GM23338 (cell line): ENCODE measurements at regions not wholly inside any gene's neighbourhood (a gene's known extent, or its start where the extent isn't known, plus 50 kb on each side); places are given as distances from the start of the nearest gene placed in this dataset.
"Not testable (repeated sequence)": the region's sequence is repeated elsewhere in the genome, so short reads cannot be mapped to it uniquely, and the experiment has no call there.

Experiments used
- ATAC-seq: fragments of 200-7000 bp; cut with Tn5 transposase; 3 replicates; pipeline ENCODE4 v1.9.1; 2020
- DNase-seq: peaks from one replicate; pipeline ENCODE4 v3.0.0-alpha.2; 2015; ENCODE audit warnings: low spot score
- H2AFZ ChIP-seq: fragments of 200-600 bp; sonication (generic); 2 replicates; pipeline ENCODE4 v1.8.0; 2016; ENCODE audit warnings: antibody characterized with exemption, mild to moderate bottlenecking, moderate library complexity
- H3F3A ChIP-seq: fragments of 200-600 bp; sonication (generic); replicated peaks from 2 replicates; pipeline ENCODE4 v1.8.0; 2017; ENCODE audit warnings: antibody characterized with exemption, mixed run types, low read depth
- H3K27ac ChIP-seq: fragments of 200-600 bp; sonication (generic); 2 replicates; pipeline ENCODE4 v1.6.1; 2016; ENCODE audit warnings: low read depth
- H3K27me3 ChIP-seq: fragments of 200-600 bp; sonication (generic); 2 replicates; pipeline ENCODE4 v1.8.0; 2016; ENCODE audit warnings: mild to moderate bottlenecking, mixed run types, moderate library complexity; ENCODE audit not compliant: insufficient read depth
- H3K36me3 ChIP-seq: fragments of 200-600 bp; sonication (generic); 2 replicates; pipeline ENCODE4 v1.8.0; 2016; ENCODE audit warnings: mild to moderate bottlenecking; ENCODE audit not compliant: insufficient read depth
- H3K4me1 ChIP-seq: fragments of 200-600 bp; sonication (generic); 2 replicates; pipeline ENCODE4 v1.8.0; 2016; ENCODE audit warnings: mild to moderate bottlenecking, moderate library complexity; ENCODE audit not compliant: insufficient read depth
- H3K4me2 ChIP-seq: fragments of 200-600 bp; sonication (generic); 2 replicates; pipeline ENCODE4 v1.7.1; 2017; ENCODE audit warnings: mixed run types
- H3K4me3 ChIP-seq: fragments of 200-600 bp; sonication (generic); 2 replicates; pipeline ENCODE4 v1.6.1; 2016; ENCODE audit warnings: mixed run types
- H3K79me2 ChIP-seq: fragments of 200-600 bp; sonication (generic); replicated peaks from 2 replicates; pipeline ENCODE4 v1.8.0; 2017; ENCODE audit warnings: mild to moderate bottlenecking; ENCODE audit not compliant: insufficient read depth
- H3K9me2 ChIP-seq: fragments of 200-600 bp; sonication (generic); 2 replicates; pipeline ENCODE4 v1.8.0; 2017; ENCODE audit not compliant: insufficient read depth
- H4K20me1 ChIP-seq: fragments of 200-600 bp; sonication (generic); replicated peaks from 2 replicates; pipeline ENCODE4 v1.8.0; 2017; ENCODE audit warnings: mild to moderate bottlenecking; ENCODE audit not compliant: insufficient read depth
- H3K27ac Mint-ChIP-seq: 2 replicates; pipeline ENCODE4 v1.8.0; 2020; ENCODE audit warnings: inconsistent platforms, mild to moderate bottlenecking, moderate library complexity, mixed read lengths
- H3K27me3 Mint-ChIP-seq: 3 replicates; pipeline ENCODE4 v1.8.0; 2022; ENCODE audit warnings: low read depth, mild to moderate bottlenecking, moderate library complexity, mixed read lengths, inconsistent platforms; ENCODE audit not compliant: insufficient read depth, poor library complexity
- H3K36me3 Mint-ChIP-seq: 3 replicates; pipeline ENCODE4 v1.8.0; 2021; ENCODE audit warnings: low read depth, mild to moderate bottlenecking, inconsistent platforms, moderate library complexity, mixed read lengths
- H3K4me1 Mint-ChIP-seq: 3 replicates; pipeline ENCODE4 v1.8.0; 2020; ENCODE audit warnings: mild to moderate bottlenecking, inconsistent platforms, mixed read lengths
- H3K4me3 Mint-ChIP-seq: 3 replicates; pipeline ENCODE4 v1.8.0; 2021; ENCODE audit warnings: moderate library complexity, mild to moderate bottlenecking, inconsistent platforms, mixed read lengths
- H3K9me3 Mint-ChIP-seq: 3 replicates; pipeline ENCODE4 v1.8.0; 2020; ENCODE audit warnings: moderate library complexity, mild to moderate bottlenecking, inconsistent platforms, mixed read lengths
- CREB1 ChIP-seq: fragments of 250-450 bp; sonication (Bioruptor Pico); IDR thresholded peaks from 2 replicates; pipeline ENCODE4 v1.5.0; 2020; ENCODE audit warnings: low read depth, mild to moderate bottlenecking, moderate library complexity
- EZH2 ChIP-seq: fragments of 200-600 bp; sonication (generic); IDR thresholded peaks from one replicate; pipeline ENCODE4 v1.8.0; 2017; ENCODE audit warnings: antibody characterized with exemption, mild to moderate bottlenecking, low read depth; ENCODE audit not compliant: unreplicated experiment
- JUNB ChIP-seq: IDR thresholded peaks from one replicate; pipeline ENCODE4 v1.6.1; 2016; ENCODE audit warnings: antibody characterized with exemption; ENCODE audit not compliant: unreplicated experiment
- NANOG ChIP-seq: IDR thresholded peaks from 2 replicates; pipeline ENCODE4 v1.6.1; 2016; ENCODE audit warnings: antibody characterized with exemption, borderline replicate concordance
- POLR2AphosphoS5 ChIP-seq: IDR thresholded peaks from 2 replicates; pipeline ENCODE4 v1.6.1; 2016; ENCODE audit warnings: antibody characterized with exemption, low read depth
- STAT1 ChIP-seq: IDR thresholded peaks from one replicate; pipeline ENCODE4 v1.6.1; 2016; ENCODE audit warnings: antibody characterized with exemption; ENCODE audit not compliant: unreplicated experiment
- ZNF331 ChIP-seq: fragments of 250-450 bp; sonication (Bioruptor Pico); IDR thresholded peaks from 2 replicates; pipeline ENCODE4 v1.5.0; 2020; ENCODE audit warnings: low read depth, mild to moderate bottlenecking, moderate library complexity
- TF ChIP-seq, protein P1 (sequence below), 2 experiments: fragments of 200-600 bp in 1 of 2; sonication (generic) in 1 of 2; conservative IDR thresholded peaks; 2 replicates each; pipeline versions ENCODE4 v1.5.1 to v1.6.1; 2016 to 2017; ENCODE audit warnings: antibody characterized with exemption in 2 of 2, low read depth in 2 of 2, mild to moderate bottlenecking in 2 of 2, moderate library complexity in 1 of 2
- TF ChIP-seq, protein P2 (sequence below): IDR thresholded peaks from 2 replicates; pipeline ENCODE4 v1.6.1; 2016; ENCODE audit warnings: antibody characterized with exemption
- TF ChIP-seq, protein P3 (sequence below): IDR thresholded peaks from one replicate; pipeline ENCODE4 v1.6.1; 2018; ENCODE audit warnings: antibody characterized with exemption; ENCODE audit not compliant: unreplicated experiment

DNA sequence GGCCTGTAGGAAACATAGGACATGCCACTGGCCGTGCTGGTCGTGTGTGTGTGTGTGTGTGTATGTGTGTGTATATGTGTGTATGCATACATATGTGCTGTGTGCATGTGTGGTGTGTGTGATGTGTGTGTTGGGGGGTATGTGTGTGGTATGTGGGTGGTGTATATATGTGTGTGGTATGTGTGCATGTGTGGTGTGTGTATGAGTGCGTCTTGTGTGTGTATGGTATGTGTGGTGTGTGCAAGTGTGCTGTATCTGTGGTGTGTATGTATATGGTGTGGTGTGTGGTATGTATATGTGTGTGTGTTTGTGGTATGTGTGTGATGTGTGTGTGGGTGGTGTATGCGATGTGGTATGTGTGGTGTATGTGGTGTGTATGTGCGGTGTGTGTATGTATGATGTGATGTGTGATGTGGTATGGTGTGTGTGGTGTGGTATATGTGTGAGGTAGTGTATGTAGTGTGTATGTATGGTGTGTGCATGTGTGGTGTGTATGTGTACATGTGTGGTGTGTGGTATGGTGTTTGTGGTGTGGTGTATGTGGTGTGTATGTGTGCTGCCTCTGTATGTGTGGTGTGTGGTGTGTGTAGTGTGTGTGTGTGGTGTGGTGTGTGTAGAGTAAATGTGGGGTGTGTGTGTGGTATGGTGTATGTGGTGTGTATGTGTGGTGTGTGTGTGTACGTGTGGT, 120.8 kb upstream of the CACHD1 start (continued):
- TF ChIP-seq, protein P1, sequence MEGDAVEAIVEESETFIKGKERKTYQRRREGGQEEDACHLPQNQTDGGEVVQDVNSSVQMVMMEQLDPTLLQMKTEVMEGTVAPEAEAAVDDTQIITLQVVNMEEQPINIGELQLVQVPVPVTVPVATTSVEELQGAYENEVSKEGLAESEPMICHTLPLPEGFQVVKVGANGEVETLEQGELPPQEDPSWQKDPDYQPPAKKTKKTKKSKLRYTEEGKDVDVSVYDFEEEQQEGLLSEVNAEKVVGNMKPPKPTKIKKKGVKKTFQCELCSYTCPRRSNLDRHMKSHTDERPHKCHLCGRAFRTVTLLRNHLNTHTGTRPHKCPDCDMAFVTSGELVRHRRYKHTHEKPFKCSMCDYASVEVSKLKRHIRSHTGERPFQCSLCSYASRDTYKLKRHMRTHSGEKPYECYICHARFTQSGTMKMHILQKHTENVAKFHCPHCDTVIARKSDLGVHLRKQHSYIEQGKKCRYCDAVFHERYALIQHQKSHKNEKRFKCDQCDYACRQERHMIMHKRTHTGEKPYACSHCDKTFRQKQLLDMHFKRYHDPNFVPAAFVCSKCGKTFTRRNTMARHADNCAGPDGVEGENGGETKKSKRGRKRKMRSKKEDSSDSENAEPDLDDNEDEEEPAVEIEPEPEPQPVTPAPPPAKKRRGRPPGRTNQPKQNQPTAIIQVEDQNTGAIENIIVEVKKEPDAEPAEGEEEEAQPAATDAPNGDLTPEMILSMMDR (conservative IDR thresholded peaks at IDR 0.05; ENCODE audit: low read depth in 2 of 2), result no peak

DNA sequence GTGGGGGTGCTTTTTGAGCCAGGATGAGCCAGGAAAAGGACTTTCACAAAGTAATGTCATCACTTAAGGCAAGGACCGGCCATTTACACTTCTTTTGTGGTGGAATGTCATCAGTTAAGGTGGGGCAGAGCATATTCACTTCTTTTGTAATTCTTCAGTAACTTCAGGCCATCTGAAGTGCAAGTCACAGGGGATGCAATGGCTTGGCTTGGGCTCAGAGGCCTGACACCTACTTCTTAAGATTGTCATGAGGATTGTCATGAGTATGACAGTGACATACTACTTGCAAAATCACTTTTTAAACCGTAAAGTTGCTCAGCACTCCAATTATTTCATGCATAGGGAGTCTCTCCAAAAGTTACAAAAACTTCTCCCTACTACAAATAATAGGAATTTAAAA, 114.4 kb upstream of the CACHD1 start:
- not testable (repeated sequence) for H3K27ac ChIP-seq, H3F3A ChIP-seq, H3K4me3 ChIP-seq, H3K79me2 ChIP-seq, H3K27ac Mint-ChIP-seq, H4K20me1 ChIP-seq, H2AFZ ChIP-seq, H3K36me3 ChIP-seq, H3K4me3 Mint-ChIP-seq, H3K9me2 ChIP-seq, H3K27me3 ChIP-seq, DNase-seq, ATAC-seq
- TF ChIP-seq NANOG, result 0 out of 2 replicates have a peak, but pooled peaks have one; percentile 22
- peaks cover 12% of the 10 kb centered on the region; the same call in 2 of the 3 replicates for H3K36me3 Mint-ChIP-seq
- peaks cover 14% of the 10 kb centered on the region for H3K27me3 Mint-ChIP-seq
- H3K4me1 Mint-ChIP-seq, result peaks cover 55% of the 10 kb centered on the region
- Histone ChIP-seq H3K4me1 (peaks cover 50% of the 10 kb centered on the region), H3K4me2 (peak overlapping the region; percentile 24; the same call in 1 of the 2 replicates)
- peaks cover 11% of the 10 kb centered on the region for H3K9me3 Mint-ChIP-seq

DNA sequence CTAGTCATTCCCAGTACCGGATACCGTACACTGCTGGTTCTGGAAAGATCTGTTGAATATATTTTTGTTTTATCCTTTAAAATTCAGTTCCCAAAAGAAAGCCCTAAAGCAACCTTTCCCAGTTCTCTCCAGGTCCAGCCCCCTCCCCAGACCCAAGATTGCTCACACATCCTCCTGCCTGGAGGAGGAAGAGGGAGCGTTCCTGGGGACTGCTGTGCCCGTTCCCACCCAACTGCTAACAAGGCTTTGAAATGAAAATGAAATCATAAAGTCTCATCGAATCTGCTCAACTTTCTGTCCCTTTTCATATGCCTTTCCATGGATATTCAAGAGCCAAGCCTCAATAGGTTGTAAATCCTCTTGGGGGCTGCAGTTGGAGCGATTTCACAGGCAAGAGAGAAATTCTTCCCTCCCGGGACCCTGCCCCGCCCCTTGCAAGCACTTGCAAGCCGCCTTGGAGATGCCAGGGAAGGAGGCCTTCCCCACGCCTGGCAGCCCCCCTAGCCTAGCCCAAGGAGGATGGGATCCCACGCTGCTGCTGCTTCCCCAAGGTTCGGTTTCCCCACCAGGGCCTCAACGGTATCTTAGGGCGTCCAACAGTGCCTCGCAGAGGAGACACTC, 113.2 kb upstream of the CACHD1 start:
- peak; percentile 59 for DNase-seq
- no peaks in the 10 kb centered on the region for H4K20me1 ChIP-seq
- H3K4me1 Mint-ChIP-seq, result peaks cover 48% of the 10 kb centered on the region
- H3K9me2 ChIP-seq, result no peaks in the 10 kb centered on the region
- no peaks in the 10 kb centered on the region for H3F3A ChIP-seq
- peak overlapping the region; percentile 76 for H3K4me2 ChIP-seq
- peaks cover 50% of the 10 kb centered on the region for H3K4me1 ChIP-seq
- H3K36me3 ChIP-seq, result no peaks in the 10 kb centered on the region
- H3K4me3 ChIP-seq, result peak overlapping the region; percentile 33
- peak overlapping the region; percentile 42; the same call in 2 of the 3 replicates for H3K4me3 Mint-ChIP-seq
- H3K27ac Mint-ChIP-seq, result no peak overlapping the region
- H3K27ac ChIP-seq, result no peak overlapping the region
- no peaks in the 10 kb centered on the region for H3K79me2 ChIP-seq
- H2AFZ ChIP-seq, result peak overlapping the region; percentile 2; the same call in 1 of the 2 replicates
- H3K9me3 Mint-ChIP-seq, result peaks cover 11% of the 10 kb centered on the region
- peaks cover 6% of the 10 kb centered on the region; the same call in 1 of the 2 replicates for H3K27me3 ChIP-seq
- peaks cover 12% of the 10 kb centered on the region; the same call in 2 of the 3 replicates for H3K36me3 Mint-ChIP-seq
- ATAC-seq, result peak; percentile 80
- H3K27me3 Mint-ChIP-seq, result peaks cover 14% of the 10 kb centered on the region
- TF ChIP-seq ZNF331 (CRISPR knock-in tag), result no peak
- no peak for TF ChIP-seq CREB1 (CRISPR knock-in tag)
- TF ChIP-seq, protein P2, sequence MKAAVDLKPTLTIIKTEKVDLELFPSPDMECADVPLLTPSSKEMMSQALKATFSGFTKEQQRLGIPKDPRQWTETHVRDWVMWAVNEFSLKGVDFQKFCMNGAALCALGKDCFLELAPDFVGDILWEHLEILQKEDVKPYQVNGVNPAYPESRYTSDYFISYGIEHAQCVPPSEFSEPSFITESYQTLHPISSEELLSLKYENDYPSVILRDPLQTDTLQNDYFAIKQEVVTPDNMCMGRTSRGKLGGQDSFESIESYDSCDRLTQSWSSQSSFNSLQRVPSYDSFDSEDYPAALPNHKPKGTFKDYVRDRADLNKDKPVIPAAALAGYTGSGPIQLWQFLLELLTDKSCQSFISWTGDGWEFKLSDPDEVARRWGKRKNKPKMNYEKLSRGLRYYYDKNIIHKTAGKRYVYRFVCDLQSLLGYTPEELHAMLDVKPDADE, result no peak
- TF ChIP-seq JUNB, result no peak
- TF ChIP-seq, protein P3, sequence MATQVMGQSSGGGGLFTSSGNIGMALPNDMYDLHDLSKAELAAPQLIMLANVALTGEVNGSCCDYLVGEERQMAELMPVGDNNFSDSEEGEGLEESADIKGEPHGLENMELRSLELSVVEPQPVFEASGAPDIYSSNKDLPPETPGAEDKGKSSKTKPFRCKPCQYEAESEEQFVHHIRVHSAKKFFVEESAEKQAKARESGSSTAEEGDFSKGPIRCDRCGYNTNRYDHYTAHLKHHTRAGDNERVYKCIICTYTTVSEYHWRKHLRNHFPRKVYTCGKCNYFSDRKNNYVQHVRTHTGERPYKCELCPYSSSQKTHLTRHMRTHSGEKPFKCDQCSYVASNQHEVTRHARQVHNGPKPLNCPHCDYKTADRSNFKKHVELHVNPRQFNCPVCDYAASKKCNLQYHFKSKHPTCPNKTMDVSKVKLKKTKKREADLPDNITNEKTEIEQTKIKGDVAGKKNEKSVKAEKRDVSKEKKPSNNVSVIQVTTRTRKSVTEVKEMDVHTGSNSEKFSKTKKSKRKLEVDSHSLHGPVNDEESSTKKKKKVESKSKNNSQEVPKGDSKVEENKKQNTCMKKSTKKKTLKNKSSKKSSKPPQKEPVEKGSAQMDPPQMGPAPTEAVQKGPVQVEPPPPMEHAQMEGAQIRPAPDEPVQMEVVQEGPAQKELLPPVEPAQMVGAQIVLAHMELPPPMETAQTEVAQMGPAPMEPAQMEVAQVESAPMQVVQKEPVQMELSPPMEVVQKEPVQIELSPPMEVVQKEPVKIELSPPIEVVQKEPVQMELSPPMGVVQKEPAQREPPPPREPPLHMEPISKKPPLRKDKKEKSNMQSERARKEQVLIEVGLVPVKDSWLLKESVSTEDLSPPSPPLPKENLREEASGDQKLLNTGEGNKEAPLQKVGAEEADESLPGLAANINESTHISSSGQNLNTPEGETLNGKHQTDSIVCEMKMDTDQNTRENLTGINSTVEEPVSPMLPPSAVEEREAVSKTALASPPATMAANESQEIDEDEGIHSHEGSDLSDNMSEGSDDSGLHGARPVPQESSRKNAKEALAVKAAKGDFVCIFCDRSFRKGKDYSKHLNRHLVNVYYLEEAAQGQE, result no peak
- TF ChIP-seq STAT1, result no peak
- TF ChIP-seq, protein P1 (conservative IDR thresholded peaks at IDR 0.05; ENCODE audit: low read depth in 2 of 2), result no peak
- no peak for TF ChIP-seq NANOG
- no peak for TF ChIP-seq POLR2AphosphoS5
- no peak for TF ChIP-seq EZH2
